NCI-H524 (cell line): ENCODE measurements at regions not wholly inside any gene's neighbourhood (a gene's known extent, or its start where the extent isn't known, plus 50 kb on each side); places are given as distances from the start of the nearest gene placed in this dataset.

ENCODE experiments used
- DNase-seq, 2 experiments: peaks; one replicate each; lab custom pipeline; 2025; lab: John Stamatoyannopoulos, UW

- no peak for DNase-seq
Measured at GRCh38 chr6:147817042-147817689, 308.7 kb downstream of the SAMD5 start.

- DNase-seq = no peak
Measured at GRCh38 chr6:147820520-147820919, 312.0 kb downstream of the SAMD5 start.

GRCh38 chr6:147821295-147821897 is 312.9 kb downstream of the SAMD5 start:
- no peak for DNase-seq

GRCh38 chr6:147823936-147824335 is 315.4 kb downstream of the SAMD5 start:
- DNase-seq = no peak

GRCh38 chr6:147825848-147826247 is 317.4 kb downstream of the SAMD5 start:
- DNase-seq = peak in 1 of 2 experiments; percentile 51

- DNase-seq = no peak
Measured at GRCh38 chr6:147826698-147827097, 318.2 kb downstream of the SAMD5 start.

- DNase-seq = no peak
Measured at GRCh38 chr6:147829418-147829817, 320.9 kb downstream of the SAMD5 start.

GRCh38 chr6:147829835-147830234 is 321.3 kb downstream of the SAMD5 start:
- no peak for DNase-seq

- DNase-seq = no peak
Measured at GRCh38 chr6:147831356-147831755, 322.9 kb downstream of the SAMD5 start.

GRCh38 chr6:147833607-147834006 is 325.1 kb downstream of the SAMD5 start:
- no peak for DNase-seq

GRCh38 chr6:147834084-147834776 is 325.7 kb downstream of the SAMD5 start:
- DNase-seq = peak; percentile 76 to 92

- DNase-seq = no peak
Measured at GRCh38 chr6:147837540-147837939, 329.1 kb downstream of the SAMD5 start.

GRCh38 chr6:147839708-147840610 is 331.5 kb downstream of the SAMD5 start:
- peak in 1 of 2 experiments; percentile 34 for DNase-seq

- no peak for DNase-seq
Measured at GRCh38 chr6:147841547-147842148, 333.2 kb downstream of the SAMD5 start.

GRCh38 chr6:147849401-147850330 is 341.2 kb downstream of the SAMD5 start:
- no peak for DNase-seq

- DNase-seq = no peak
Measured at GRCh38 chr6:147852772-147853171, 344.3 kb downstream of the SAMD5 start.

- DNase-seq = no peak
Measured at GRCh38 chr6:147853574-147853973, 345.1 kb downstream of the SAMD5 start.

GRCh38 chr6:147855803-147856482 is 347.5 kb downstream of the SAMD5 start:
- DNase-seq = no peak

GRCh38 chr6:147856687-147857086 is 348.2 kb downstream of the SAMD5 start:
- no peak for DNase-seq

- no peak for DNase-seq
Measured at GRCh38 chr6:147858421-147858820, 349.9 kb downstream of the SAMD5 start.
